GM12872 (cell line): ENCODE measurements at regions not wholly inside any gene's neighbourhood (a gene's known extent, or its start where the extent isn't known, plus 50 kb on each side); places are given as distances from the start of the nearest gene placed in this dataset.

Source experiments
- TF ChIP-seq, protein P1 (sequence below): IDR thresholded peaks from 3 replicates; pipeline ENCODE4 v1.5.1; 2011; ENCODE audit warnings: low read depth, mild to moderate bottlenecking, low read length, moderate library complexity; ENCODE audit not compliant: insufficient read depth

DNA sequence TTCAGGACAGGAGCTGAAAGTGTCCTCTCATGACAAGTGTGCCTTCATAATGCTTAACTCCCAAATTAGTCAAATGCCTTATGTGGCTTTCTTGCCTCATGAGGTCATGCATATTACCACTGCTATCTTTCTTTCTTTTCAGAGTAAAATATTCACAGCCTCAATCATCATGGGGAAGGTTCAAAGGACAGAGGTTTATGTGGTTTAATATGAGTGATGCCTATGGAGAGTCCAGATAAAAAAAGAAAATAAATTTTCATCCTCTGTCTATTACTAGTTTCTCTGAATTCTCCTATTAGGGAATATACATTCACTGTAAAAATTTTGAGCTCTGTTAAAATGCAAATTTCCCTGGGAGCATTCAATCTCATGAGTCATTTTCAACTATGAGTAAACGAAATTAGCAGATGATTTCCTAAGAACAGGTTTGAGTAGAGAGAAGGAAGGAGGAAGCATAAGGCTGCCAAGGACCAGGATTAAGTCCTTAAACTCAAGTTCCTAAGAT is 396.9 kb upstream of the ADGRB3 start:
- TF ChIP-seq, protein P1, sequence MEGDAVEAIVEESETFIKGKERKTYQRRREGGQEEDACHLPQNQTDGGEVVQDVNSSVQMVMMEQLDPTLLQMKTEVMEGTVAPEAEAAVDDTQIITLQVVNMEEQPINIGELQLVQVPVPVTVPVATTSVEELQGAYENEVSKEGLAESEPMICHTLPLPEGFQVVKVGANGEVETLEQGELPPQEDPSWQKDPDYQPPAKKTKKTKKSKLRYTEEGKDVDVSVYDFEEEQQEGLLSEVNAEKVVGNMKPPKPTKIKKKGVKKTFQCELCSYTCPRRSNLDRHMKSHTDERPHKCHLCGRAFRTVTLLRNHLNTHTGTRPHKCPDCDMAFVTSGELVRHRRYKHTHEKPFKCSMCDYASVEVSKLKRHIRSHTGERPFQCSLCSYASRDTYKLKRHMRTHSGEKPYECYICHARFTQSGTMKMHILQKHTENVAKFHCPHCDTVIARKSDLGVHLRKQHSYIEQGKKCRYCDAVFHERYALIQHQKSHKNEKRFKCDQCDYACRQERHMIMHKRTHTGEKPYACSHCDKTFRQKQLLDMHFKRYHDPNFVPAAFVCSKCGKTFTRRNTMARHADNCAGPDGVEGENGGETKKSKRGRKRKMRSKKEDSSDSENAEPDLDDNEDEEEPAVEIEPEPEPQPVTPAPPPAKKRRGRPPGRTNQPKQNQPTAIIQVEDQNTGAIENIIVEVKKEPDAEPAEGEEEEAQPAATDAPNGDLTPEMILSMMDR: no peak

DNA sequence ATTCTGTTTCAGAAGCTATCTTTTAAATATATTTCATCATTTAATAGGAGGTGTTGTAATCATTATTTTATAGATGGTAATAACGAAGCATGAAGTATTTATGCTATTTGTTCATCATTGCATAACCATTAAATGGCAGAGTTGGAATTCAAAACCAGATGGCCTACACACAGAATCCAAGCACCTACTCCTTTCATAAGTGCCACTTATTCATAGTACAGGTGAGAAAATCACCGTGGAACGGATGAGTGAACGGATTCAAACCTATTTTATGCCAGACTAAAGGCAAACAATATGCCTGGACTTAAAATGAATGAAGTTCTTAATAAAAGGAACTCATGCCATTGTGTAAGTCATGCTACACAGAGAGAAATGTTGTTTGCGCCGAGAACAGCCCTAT is 397.9 kb upstream of the ADGRB3 start:
- TF ChIP-seq, protein P1: no peak

DNA sequence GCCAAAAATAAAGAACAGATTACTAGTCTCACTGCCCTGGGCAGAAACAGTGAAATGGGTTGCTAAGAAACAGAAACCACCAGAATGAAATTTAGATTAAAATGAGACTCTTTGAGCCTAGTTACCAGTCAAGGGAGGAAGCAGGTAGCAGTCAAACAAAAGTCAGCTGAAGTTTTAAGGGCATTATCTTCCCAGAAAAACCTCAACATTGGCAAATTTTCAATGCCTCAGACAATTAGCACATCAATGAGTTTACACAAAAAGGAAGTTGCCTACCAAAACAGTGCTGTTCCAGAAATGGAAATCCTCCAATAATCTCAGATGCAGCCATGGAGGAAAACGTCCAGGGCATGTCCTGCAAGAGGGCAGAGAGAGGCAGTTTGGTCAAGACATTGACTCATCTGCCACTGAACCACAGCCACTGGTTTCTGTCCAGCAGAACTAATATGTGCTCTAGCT is 399.7 kb upstream of the ADGRB3 start:
- TF ChIP-seq, protein P1: no peak

DNA sequence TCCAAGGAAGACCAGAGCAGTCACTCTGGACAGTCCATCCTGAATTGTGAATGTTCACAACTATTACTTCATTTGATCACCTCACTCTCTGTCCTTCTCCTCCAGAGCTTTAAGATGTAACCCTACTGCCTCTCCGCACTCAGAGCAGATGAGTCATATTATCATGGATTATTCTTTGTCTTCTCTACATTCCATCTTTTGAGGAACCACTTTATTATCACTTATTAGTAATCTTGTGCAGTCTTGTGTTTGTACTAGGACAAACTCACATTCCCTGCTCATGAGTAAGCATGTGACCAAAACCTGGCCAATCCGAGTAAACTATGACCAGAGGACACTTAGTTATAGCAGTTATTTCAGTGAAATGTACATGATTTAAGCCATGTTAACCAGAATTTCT is 401.5 kb upstream of the ADGRB3 start:
- TF ChIP-seq, protein P1: no peak

DNA sequence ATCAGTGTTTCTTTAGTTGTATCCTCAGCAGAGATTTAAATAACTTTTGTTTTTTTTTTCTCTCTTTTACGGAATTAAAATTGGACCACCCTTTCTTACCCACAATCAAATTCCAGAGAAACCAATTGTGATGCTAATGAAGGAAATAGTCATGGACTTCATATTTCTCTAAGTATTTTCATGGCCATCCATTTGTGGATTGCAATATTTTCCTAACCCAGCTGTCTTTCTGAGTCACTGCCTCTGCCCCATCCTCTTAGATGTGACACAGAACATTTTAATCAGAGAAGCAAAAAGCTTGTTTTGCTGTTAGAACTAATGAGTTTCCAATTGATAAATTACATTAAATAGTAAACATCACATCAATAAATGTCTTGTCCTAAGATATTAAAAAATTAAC is 405.5 kb upstream of the ADGRB3 start:
- TF ChIP-seq, protein P1: no peak

DNA sequence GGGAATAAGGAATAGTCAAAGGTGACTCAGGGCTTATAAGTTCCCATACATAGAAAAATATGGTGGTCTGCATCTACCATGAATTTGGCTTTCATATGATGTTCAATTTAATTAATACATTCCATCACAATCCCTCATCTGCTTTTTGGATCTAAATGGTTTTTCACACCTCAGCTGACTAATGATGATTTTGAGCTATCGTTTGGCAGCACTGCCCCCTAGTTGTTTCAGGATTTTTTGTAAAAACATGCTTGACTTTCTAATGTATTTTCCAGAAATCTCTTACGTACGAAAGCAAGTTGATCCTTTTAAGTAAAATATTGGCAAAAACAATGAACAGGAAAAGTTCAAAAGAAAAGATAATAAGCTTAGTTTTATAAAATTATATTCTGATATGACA is 408.6 kb upstream of the ADGRB3 start:
- TF ChIP-seq, protein P1: peak; percentile 20; the same call in 1 of the 3 replicates

DNA sequence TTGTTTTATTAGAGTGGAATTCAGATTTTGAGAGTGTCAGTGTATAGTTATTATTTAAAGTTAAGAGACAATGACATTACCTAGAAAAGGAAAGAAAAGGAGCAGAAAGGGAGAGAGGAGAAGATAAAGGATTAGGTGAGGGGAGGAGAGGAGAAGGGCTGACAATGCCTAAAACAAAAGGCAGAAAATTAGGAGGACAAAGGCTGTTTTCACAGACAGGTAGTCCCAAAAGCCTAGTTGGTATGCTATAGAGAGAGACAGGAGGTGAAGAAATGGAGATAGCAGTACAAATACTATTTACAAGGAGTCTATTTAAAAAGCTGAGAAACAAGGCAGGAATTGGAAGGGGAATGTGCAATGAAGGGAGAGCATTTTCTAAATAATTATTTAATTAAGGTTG is 409.4 kb upstream of the ADGRB3 start:
- TF ChIP-seq, protein P1: no peak
